Gastroesophageal sphincter (tissue), 4 donors: ENCODE measurements at regions not wholly inside any gene's neighbourhood (a gene's known extent, or its start where the extent isn't known, plus 50 kb on each side); places are given as distances from the start of the nearest gene placed in this dataset.

Source experiments
- ATAC-seq: fragments of 150-250 bp; one replicate; pipeline ENCODE4 v1.9.1; 2016; ENCODE audit warnings: mild to moderate bottlenecking, moderate library complexity
- H3K27ac ChIP-seq, 4 donors: fragments of 200-600 bp; sonication (generic) in 3 of 4; 1 replicate in 3 of 4; 2 replicates in 1 of 4; pipeline ENCODE4 v1.5.1; 2016 to 2019
- H3K27me3 ChIP-seq: fragments of 200-600 bp; sonication (generic); one replicate; pipeline ENCODE4 v1.5.1; 2019
- H3K36me3 ChIP-seq, 2 donors: fragments of 200-600 bp; sonication (generic); one replicate each; pipeline ENCODE4 v1.5.1; 2019; ENCODE audit warnings: control low read depth in 1 of 2
- H3K4me1 ChIP-seq, 3 donors: fragments of 200-600 bp; sonication (generic); 1 replicate in 2 of 3; 2 replicates in 1 of 3; pipeline ENCODE4 v1.5.1; 2016 to 2019; ENCODE audit warnings: control low read depth in 2 of 3
- H3K4me3 ChIP-seq, 2 donors: fragments of 200-600 bp; sonication (generic); one replicate each; pipeline ENCODE4 v1.5.1; 2019; ENCODE audit warnings: mild to moderate bottlenecking in 1 of 2, moderate library complexity in 1 of 2
- H3K9me3 ChIP-seq, 3 donors: fragments of 200-600 bp; sonication (generic); one replicate each; pipeline ENCODE4 v1.5.1; 2017 to 2019; ENCODE audit warnings: control low read depth in 2 of 3
- CTCF ChIP-seq, 4 experiments: fragments of 200-600 bp in 2 of 4; fragments of 450-650 bp in 2 of 4; sonication (generic) in 1 of 4; IDR thresholded peaks; one replicate each; pipeline ENCODE4 v1.5.1; 2017 to 2019; ENCODE audit warnings: antibody characterized with exemption in 4 of 4, mild to moderate bottlenecking in 2 of 4, moderate library complexity in 2 of 4
- EP300 ChIP-seq: sonication (generic); formaldehyde crosslinking; IDR thresholded peaks from one replicate; pipeline ENCODE4 v1.6.1; 2017; ENCODE audit warnings: antibody characterized with exemption, mild to moderate bottlenecking
- POLR2A ChIP-seq, 2 donors: fragments of 450-650 bp; IDR thresholded peaks; one replicate each; pipeline ENCODE4 v1.6.1; 2017; ENCODE audit warnings: antibody characterized with exemption in 2 of 2, mild to moderate bottlenecking in 2 of 2, moderate library complexity in 1 of 2
- POLR2AphosphoS5 ChIP-seq: sonication (generic); formaldehyde crosslinking; IDR thresholded peaks from one replicate; pipeline ENCODE4 v1.6.1; 2017; ENCODE audit warnings: antibody characterized with exemption
- WGBS, 2 donors: methylation state at CpG; one replicate each; pipeline ENCODE4 v1.1.5; 2018; ENCODE audit warnings: low coverage in 1 of 2; 5-methylcytosine and 5-hydroxymethylcytosine counted together

GRCh38 chr16:51248217-51248616, 97.1 kb upstream of the SALL1 start:
- Histone ChIP-seq H3K4me1 (no peaks in the 10 kb centered on the region), H3K27ac (no peak overlapping the region), H3K36me3 (no peaks in the 10 kb centered on the region), H3K27me3 (peaks cover 12% of the 10 kb centered on the region), H3K9me3 (peaks cover 0 to 5% (median 0%) of the 10 kb centered on the region in 3 donors), H3K4me3 (no peak overlapping the region)
- 85 to 89% methylated on average over 3 of the region's 3 CpGs for WGBS, 2 donors
- TF ChIP-seq EP300 (no peak), CTCF (IDR thresholded peaks at IDR 0.05) (no peak), POLR2A (IDR thresholded peaks at IDR 0.05) (no peak), POLR2AphosphoS5 (no peak)
- ATAC-seq: no peak

GRCh38 chr16:51245658-51245995, 94.6 kb upstream of the SALL1 start:
- WGBS, 2 donors: 62% methylated on average over 3 of the region's 3 CpGs; no CpG with 5 or more reads in 1 of the 2 donors
- no peak overlapping the region for H3K4me3 ChIP-seq
- no peaks in the 10 kb centered on the region for H3K36me3 ChIP-seq
- H3K4me1 ChIP-seq: no peaks in the 10 kb centered on the region
- peaks cover 0 to 5% (median 0%) of the 10 kb centered on the region in 3 donors for H3K9me3 ChIP-seq
- H3K27ac ChIP-seq: no peak overlapping the region
- TF ChIP-seq POLR2AphosphoS5: no peak
- no peak for TF ChIP-seq POLR2A (IDR thresholded peaks at IDR 0.05)
- TF ChIP-seq CTCF (IDR thresholded peaks at IDR 0.05): no peak
- no peak for TF ChIP-seq EP300
- peaks cover 22% of the 10 kb centered on the region for H3K27me3 ChIP-seq
- ATAC-seq: no peak

GRCh38 chr16:51244887-51245657, 94.0 kb upstream of the SALL1 start:
- Histone ChIP-seq H3K36me3 (no peaks in the 10 kb centered on the region), H3K4me1 (no peaks in the 10 kb centered on the region), H3K27me3 (peaks cover 22% of the 10 kb centered on the region), H3K27ac (no peak overlapping the region), H3K4me3 (no peak overlapping the region), H3K9me3 (peaks cover 0 to 5% (median 0%) of the 10 kb centered on the region in 3 donors)
- no peak for TF ChIP-seq POLR2A (IDR thresholded peaks at IDR 0.05)
- TF ChIP-seq CTCF (IDR thresholded peaks at IDR 0.05): no peak
- no peak for TF ChIP-seq EP300
- TF ChIP-seq POLR2AphosphoS5: no peak
- WGBS, 2 donors: 22 to 30% methylated on average over 10 to 17 of the region's 24 CpGs
- ATAC-seq: no peak

DNA sequence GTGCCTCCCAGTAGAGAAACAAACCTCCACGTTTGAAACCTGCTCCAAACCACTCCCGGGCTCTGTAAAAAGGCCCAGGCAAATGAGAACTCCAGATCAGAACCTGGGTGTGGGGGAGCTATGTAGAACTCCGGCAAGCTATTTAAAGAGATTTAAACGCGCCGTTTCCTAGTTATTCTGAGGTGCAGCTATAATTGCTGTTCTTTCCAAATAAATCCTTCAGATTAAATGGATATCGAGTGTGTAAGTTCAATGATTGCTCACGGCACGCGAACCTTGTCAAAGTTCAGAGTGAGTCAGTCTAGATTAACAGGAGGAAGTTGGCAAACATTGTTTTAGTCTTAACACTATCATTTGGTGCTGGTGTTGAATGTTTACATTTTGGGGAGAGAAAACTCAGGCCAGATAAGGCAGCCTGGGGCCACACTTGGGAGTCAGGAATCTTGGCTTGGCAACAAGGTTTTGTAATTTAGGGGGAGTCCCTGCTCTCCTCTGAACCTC, 92.9 kb upstream of the SALL1 start:
- no peak for ATAC-seq
- Histone ChIP-seq H3K4me3 (no peak overlapping the region), H3K4me1 (no peaks in the 10 kb centered on the region), H3K36me3 (no peaks in the 10 kb centered on the region), H3K9me3 (peaks cover 0 to under 1% (median 0%) of the 10 kb centered on the region in 3 donors), H3K27ac (no peak overlapping the region), H3K27me3 (peaks cover 22% of the 10 kb centered on the region)
- TF ChIP-seq POLR2A (IDR thresholded peaks at IDR 0.05) (no peak), POLR2AphosphoS5 (no peak), CTCF (IDR thresholded peaks at IDR 0.05) (no peak), EP300 (no peak)
- WGBS, 2 donors: 11 to 17% methylated on average over 10 of the region's 10 CpGs
